ENCODE measurements at regions not wholly inside any gene's neighbourhood (a gene's known extent, or its start where the extent isn't known, plus 50 kb on each side); places are given as distances from the start of the nearest gene placed in this dataset.
"Not testable (repeated sequence)": the region's sequence is repeated elsewhere in the genome, so short reads cannot be mapped to it uniquely, and the experiment has no call there.

- in situ Hi-C loops (cut with HindIII; ENCODE audit: low sequenced_read_pairs) = no loop called here
- no peak for DNase-seq (ENCODE audit: low spot score)
Observed at GRCh38 chr18:1668279-1668678, 763.6 kb downstream of the ADCYAP1 start.

DNA sequence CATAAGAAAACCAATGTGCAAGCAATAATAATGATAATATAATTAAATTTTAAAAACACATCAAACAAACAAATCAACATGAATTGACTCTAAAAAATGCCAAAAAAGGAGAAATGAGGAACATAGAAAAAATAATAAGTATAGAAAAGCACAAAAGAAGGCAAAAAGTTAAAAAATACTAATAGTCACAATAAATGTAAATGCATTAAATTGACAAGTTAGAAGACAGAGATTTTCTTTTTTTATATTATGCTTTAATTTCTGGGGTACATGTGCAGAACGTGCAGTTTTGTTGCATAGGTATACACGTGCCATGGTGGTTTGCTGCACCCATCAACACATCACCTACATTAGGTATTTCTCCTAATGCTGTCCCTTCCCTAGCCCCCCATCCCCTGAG is 767.0 kb downstream of the ADCYAP1 start:
- in situ Hi-C loops (cut with HindIII; ENCODE audit: low sequenced_read_pairs); DNase-seq (ENCODE audit: low spot score): not testable (repeated sequence)

GRCh38 chr18:1676387-1676786 is 771.7 kb downstream of the ADCYAP1 start:
- DNase-seq (ENCODE audit: low spot score) = no peak
- in situ Hi-C loops (cut with HindIII; ENCODE audit: low sequenced_read_pairs) = no loop called here

GRCh38 chr18:1680108-1680507 is 775.4 kb downstream of the ADCYAP1 start:
- in situ Hi-C loops (cut with HindIII; ENCODE audit: low sequenced_read_pairs) = no loop called here
- no peak for DNase-seq (ENCODE audit: low spot score)

GRCh38 chr18:1691863-1692262 is 787.2 kb downstream of the ADCYAP1 start:
- no peak for DNase-seq (ENCODE audit: low spot score)
- in situ Hi-C loops (cut with HindIII; ENCODE audit: low sequenced_read_pairs) = no loop called here

DNA sequence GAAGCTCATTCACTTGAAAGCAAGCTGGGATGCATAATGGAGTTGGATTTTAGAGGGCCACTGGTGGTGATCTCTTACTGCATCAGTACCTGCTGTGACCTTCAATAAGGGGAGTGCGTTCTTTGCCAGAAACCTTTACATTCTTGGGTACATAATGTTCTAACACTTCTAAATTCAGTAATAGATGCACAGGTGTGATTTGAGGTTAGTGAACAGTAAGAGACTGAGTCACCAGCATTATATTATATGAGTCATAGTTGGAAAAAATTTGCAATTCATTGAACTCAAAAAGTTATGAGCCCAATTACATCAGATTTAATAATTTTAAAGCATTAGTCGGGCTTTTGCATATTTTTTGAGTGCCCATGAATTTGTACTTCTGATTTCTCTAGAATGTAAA is 803.3 kb downstream of the ADCYAP1 start:
- DNase-seq (ENCODE audit: low spot score) = no peak
- in situ Hi-C loops (cut with HindIII; ENCODE audit: low sequenced_read_pairs) = no loop called here

GRCh38 chr18:1710114-1710513 is 805.4 kb downstream of the ADCYAP1 start:
- DNase-seq (ENCODE audit: low spot score) = no peak
- in situ Hi-C loops (cut with HindIII; ENCODE audit: low sequenced_read_pairs) = no loop called here

DNA sequence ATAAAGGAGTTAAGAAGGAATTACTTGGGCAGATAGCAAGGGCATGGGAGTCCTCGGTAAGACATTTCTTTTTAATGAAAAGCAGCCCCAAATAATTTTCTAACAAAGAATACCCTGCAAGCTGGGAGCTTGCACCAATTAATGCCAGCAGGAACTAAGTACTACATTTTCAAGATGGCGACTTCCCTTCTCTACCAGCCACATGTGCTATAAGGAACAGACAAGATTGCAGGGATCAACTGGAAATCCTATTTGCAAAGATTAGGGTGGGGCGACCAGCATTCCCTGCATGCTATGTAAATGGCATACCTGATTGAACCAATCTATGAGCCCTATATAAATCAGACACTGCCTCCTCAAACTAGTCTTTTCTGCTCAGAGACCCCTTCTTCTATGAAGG is 827.5 kb downstream of the ADCYAP1 start:
- DNase-seq (ENCODE audit: low spot score) = no peak
- in situ Hi-C loops (cut with HindIII; ENCODE audit: low sequenced_read_pairs) = no loop called here

DNA sequence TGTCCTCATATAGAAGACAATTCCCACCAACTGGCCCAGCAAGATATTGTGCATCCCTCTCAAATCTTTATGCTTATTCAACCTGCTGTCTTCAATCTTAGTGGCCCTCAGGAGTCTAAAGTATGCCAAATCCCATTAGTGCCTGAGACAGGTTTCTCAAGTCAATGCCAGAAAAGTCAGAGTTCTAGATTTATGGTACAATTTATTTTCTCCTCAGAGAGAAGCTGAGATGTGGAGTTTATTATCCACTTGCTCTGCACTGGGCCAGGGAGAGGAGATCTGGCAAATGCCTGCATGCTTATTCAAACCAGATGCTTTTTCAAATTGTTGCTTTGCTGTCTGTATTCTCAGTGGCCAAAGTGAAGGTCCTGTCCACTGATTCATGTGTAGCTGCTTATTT is 825.2 kb downstream of the METTL4 start:
- in situ Hi-C loops (cut with HindIII; ENCODE audit: low sequenced_read_pairs) = no loop called here

DNA sequence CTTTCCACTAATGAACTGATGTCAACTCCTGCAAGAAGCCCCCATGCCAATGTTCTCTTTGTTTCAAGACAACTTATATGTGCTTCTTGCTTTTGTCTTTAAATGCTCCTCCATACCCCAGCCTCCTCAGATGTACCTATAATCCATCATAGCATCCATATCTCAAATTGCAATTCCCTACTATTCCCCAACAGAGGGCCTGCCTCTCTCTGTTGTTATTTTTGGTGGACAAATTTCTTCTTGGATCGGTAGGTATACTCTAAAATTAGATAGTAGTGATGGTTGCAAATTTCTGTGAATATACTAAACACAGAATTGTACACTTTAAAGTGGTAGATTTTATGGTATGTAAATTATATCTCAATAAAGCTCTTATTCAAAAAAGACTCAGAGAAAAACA is 820.1 kb downstream of the METTL4 start:
- no peak for DNase-seq (ENCODE audit: low spot score)
- in situ Hi-C loops (cut with HindIII; ENCODE audit: low sequenced_read_pairs) = no loop called here

More for the DNA sequence above, 825.2 kb downstream of the METTL4 start:
- DNase-seq (ENCODE audit: low spot score) = no peak

- no peak for DNase-seq (ENCODE audit: low spot score)
- in situ Hi-C loops (cut with HindIII; ENCODE audit: low sequenced_read_pairs) = no loop called here
Observed at GRCh38 chr18:1760901-1761300, 810.4 kb downstream of the METTL4 start.

GRCh38 chr18:1774261-1774660 is 797.0 kb downstream of the METTL4 start:
- no peak for DNase-seq (ENCODE audit: low spot score)
- in situ Hi-C loops (cut with HindIII; ENCODE audit: low sequenced_read_pairs) = no loop called here

DNA sequence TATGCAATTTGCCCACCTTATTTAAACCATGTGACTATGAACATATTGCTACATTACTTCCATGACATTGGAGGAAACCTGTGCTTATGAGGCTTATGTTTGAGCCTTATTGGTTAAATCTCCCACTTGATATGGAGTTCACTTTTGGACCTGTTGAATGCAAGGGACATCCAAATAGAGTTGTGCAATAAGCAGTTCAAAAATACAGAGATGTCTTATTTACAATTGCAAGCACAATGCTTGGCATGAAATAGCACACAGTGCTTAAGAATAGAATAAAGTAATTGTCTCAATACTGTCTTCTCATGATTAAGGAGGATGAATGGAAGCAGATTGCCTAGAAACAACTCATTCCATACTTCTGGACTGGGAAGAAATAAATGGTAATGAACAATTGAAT is 793.5 kb downstream of the METTL4 start:
- in situ Hi-C loops (cut with HindIII; ENCODE audit: low sequenced_read_pairs) = no loop called here
- DNase-seq (ENCODE audit: low spot score) = no peak

DNA sequence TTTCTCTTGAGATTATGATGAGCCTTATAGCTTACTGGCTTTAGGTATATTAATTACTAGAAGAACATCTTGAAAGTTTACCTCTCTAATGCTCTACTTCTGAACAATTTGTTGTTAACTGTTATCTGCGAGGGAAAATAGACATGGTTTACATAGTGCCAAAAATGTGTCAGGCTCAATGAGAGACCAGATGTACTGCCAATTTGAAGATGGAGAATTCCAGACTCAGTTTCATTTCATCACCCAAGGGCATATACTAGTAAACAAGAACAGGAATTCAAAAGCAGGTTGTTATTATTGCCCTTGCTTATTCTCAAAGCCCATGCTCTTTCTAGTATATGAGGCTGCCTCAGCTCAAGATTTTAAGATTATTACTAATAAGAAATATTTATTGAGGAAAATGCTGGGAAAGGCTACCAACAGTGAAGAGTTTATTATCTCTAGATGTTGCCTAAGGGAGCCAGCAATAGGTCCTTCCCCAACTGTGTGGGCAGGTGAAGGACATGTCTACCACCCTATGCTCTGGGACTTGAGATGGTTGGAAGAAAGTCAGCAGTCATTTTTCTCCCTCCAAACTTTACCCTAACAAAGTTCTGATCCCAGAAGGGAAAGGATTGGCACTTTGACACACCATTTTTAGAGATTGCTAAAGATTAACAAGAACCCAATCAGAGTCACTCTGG is 792.7 kb downstream of the METTL4 start:
- in situ Hi-C loops (cut with HindIII; ENCODE audit: low sequenced_read_pairs) = no loop called here
- DNase-seq (ENCODE audit: low spot score) = no peak

GRCh38 chr18:1779587-1779986 is 791.7 kb downstream of the METTL4 start:
- in situ Hi-C loops (cut with HindIII; ENCODE audit: low sequenced_read_pairs) = no loop called here

DNA sequence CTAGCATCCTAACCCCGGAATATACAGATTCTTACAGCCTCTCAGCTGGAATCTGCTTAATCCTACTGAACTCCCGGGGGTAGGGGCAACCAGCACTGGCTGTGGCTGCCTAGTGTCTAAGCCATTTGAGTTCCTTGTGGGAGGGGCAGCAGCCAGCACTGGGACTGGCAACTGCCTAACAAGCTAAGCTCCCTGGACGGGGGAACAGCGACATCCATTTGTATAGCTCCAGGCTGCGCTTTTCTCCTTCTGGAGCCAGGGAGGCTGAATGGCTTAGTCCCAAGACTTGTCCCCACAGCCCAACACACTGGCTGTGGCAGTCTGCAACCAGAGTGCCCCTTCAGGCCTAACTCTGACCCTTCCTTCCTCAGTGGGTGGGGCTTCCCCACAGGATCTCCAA is 787.2 kb downstream of the METTL4 start:
- in situ Hi-C loops (cut with HindIII; ENCODE audit: low sequenced_read_pairs) = no loop called here
- no peak for DNase-seq (ENCODE audit: low spot score)

More at GRCh38 chr18:1779587-1779986, 791.7 kb downstream of the METTL4 start:
- no peak for DNase-seq (ENCODE audit: low spot score)

GRCh38 chr18:1785980-1786379 is 785.3 kb downstream of the METTL4 start:
- in situ Hi-C loops (cut with HindIII; ENCODE audit: low sequenced_read_pairs); DNase-seq (ENCODE audit: low spot score): not testable (repeated sequence)

- DNase-seq (ENCODE audit: low spot score) = no peak
- in situ Hi-C loops (cut with HindIII; ENCODE audit: low sequenced_read_pairs) = no loop called here
Observed at GRCh38 chr18:1796636-1797035, 774.7 kb downstream of the METTL4 start.

DNA sequence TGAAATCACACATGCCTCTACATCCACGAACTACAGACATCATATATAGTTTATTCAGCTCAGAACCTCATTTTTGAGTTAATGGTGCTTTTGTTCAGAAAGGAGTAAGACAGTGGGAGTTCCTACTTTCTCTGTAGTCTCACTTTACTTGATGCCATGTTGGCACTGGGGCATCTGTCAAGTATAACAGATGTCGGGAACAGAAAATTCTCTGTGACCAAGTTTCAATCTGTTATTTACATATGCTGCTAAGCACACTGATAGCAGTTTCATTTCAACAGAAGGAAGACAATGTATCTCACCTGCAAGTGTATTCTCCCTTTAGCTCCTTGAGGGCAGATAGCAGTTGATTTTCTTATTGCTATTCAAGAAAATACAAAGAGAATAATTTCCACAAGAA is 774.1 kb downstream of the METTL4 start:
- DNase-seq (ENCODE audit: low spot score) = no peak
- in situ Hi-C loops (cut with HindIII; ENCODE audit: low sequenced_read_pairs) = no loop called here

DNA sequence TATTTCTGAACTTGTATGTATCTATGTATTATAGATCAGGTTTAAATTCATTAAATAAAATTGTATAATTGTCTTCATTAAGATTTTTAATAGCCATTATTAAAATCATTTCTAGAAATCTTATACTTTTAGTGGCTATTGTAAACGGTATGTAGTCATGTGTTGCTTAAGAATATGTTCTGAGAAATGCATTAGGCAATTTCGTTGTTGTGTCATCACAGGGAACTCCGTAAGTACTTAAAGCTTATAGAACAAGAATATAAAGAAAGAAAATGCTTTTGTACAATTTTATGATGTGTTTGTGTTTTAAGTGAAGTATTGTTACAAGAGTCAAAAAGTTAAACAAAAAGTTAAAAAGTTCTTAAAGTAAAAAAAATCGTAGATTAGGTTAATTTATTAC is 765.8 kb downstream of the METTL4 start:
- DNase-seq (ENCODE audit: low spot score) = no peak
- in situ Hi-C loops (cut with HindIII; ENCODE audit: low sequenced_read_pairs) = no loop called here

DNA sequence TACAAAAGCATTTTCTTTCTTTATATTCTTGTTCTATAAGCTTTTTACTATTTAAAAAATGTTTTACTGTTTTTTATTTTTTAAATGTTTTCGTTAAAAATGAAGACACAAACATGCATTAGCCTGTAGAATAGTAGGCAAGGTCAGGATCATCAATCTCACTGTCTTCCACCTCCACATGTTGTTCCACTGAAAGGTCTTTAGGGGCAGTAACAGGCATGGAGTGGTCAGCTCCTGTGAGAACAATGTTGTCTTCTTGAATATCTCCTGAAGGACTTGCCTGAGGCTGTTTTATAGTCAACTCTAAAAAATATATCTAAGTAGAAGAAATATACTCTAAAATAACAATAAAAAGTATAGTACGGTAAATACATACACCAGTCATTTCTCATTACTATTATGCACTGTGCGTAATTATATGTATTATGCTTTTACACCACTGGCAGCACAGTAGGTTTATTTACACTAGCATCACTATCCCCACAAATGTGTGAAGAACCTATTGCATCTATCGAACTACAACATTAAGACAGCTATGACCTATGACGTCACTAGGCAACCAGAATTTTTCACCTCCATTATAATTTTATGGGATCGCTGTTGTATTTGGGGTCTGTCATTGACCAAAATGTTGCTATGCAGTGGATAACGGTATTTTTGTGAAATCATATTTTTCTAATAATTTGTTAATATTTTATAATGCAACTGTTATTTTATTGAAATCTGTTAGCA is 764.3 kb downstream of the METTL4 start:
- in situ Hi-C loops (cut with HindIII; ENCODE audit: low sequenced_read_pairs) = no loop called here

More for the DNA sequence above, 764.3 kb downstream of the METTL4 start:
- no peak for DNase-seq (ENCODE audit: low spot score)

Measured in G401 (cell line).